NCI-H345 (cell line): ENCODE measurements at regions not wholly inside any gene's neighbourhood (a gene's known extent, or its start where the extent isn't known, plus 50 kb on each side); places are given as distances from the start of the nearest gene placed in this dataset.
"Not testable (repeated sequence)": the region's sequence is repeated elsewhere in the genome, so short reads cannot be mapped to it uniquely, and the experiment has no call there.

ENCODE experiments used
- DNase-seq: peaks from one replicate; lab custom pipeline; 2025; lab: John Stamatoyannopoulos, UW

GRCh38 chr18:65671621-65672415 lies 79.0 kb upstream of the CDH7 start:
- no peak for DNase-seq

GRCh38 chr18:65670145-65670544 lies 80.7 kb upstream of the CDH7 start:
- DNase-seq = not testable (repeated sequence)

- DNase-seq = no peak
These were observed 89.4 kb upstream of the CDH7 start for GRCh38 chr18:65661391-65661790.

GRCh38 chr18:65659912-65660311 lies 90.9 kb upstream of the CDH7 start:
- no peak for DNase-seq

- no peak for DNase-seq
These were observed 91.5 kb upstream of the CDH7 start for GRCh38 chr18:65659312-65659711.

GRCh38 chr18:65651192-65651591 lies 99.6 kb upstream of the CDH7 start:
- no peak for DNase-seq

- DNase-seq = no peak
These were observed 118.6 kb upstream of the CDH7 start for GRCh38 chr18:65632236-65632635.

- DNase-seq = no peak
These were observed 119.0 kb upstream of the CDH7 start for GRCh38 chr18:65631766-65632165.

- no peak for DNase-seq
These were observed 122.4 kb upstream of the CDH7 start for GRCh38 chr18:65628390-65628789.

- no peak for DNase-seq
These were observed 127.1 kb upstream of the CDH7 start for GRCh38 chr18:65623676-65624075.

GRCh38 chr18:65622436-65622835 lies 128.4 kb upstream of the CDH7 start:
- DNase-seq = no peak

GRCh38 chr18:65620076-65620696 lies 130.6 kb upstream of the CDH7 start:
- DNase-seq = no peak

- no peak for DNase-seq
These were observed 139.9 kb upstream of the CDH7 start for GRCh38 chr18:65610939-65611338.

GRCh38 chr18:65608471-65608870 lies 142.3 kb upstream of the CDH7 start:
- no peak for DNase-seq

- no peak for DNase-seq
These were observed 143.7 kb upstream of the CDH7 start for GRCh38 chr18:65607161-65607560.

- DNase-seq = no peak
These were observed 144.2 kb upstream of the CDH7 start for GRCh38 chr18:65606551-65607130.

- not testable (repeated sequence) for DNase-seq
These were observed 145.5 kb upstream of the CDH7 start for GRCh38 chr18:65605352-65605751.

- DNase-seq = no peak
These were observed 149.0 kb upstream of the CDH7 start for GRCh38 chr18:65601775-65602174.

GRCh38 chr18:65592435-65592834 lies 158.4 kb upstream of the CDH7 start:
- DNase-seq = no peak

- no peak for DNase-seq
These were observed 163.3 kb upstream of the CDH7 start for GRCh38 chr18:65587491-65587890.

- not testable (repeated sequence) for DNase-seq
These were observed 168.7 kb upstream of the CDH7 start for GRCh38 chr18:65582094-65582493.

- no peak for DNase-seq
These were observed 181.9 kb upstream of the CDH7 start for GRCh38 chr18:65568866-65569265.

GRCh38 chr18:65567372-65567771 lies 183.4 kb upstream of the CDH7 start:
- DNase-seq = peak; percentile 12
